Activated naive CD8-positive, alpha-beta T cell treated with anti-CD3 and anti-CD28 coated beads, Interleukin-2, amount 10 ng/mL, durations not matched to agents 7 days and 5 days (primary cell): ENCODE measurements at regions not wholly inside any gene's neighbourhood (a gene's known extent, or its start where the extent isn't known, plus 50 kb on each side); places are given as distances from the start of the nearest gene placed in this dataset.
"Not testable (repeated sequence)": the region's sequence is repeated elsewhere in the genome, so short reads cannot be mapped to it uniquely, and the experiment has no call there.

ENCODE experiments used
- ATAC-seq: fragments of 150-1000 bp; cut with Tn5 transposase; one replicate; pipeline ENCODE4 v1.10.0; 2021; ENCODE audit warnings: low read depth, moderate library complexity
- POLR2A ChIA-PET: fragments of 350-600 bp; sonication (Branson Sonifier 250); formaldehyde crosslinking; loops from one replicate; lab custom pipeline; 2021; ENCODE audit warnings: antibody characterized with exemption; lab: Charles Lee
- DNase-seq: peaks from one replicate; pipeline ENCODE4 v3.0.0; 2021
- H3K27ac Mint-ChIP-seq: one replicate; pipeline ENCODE4 v1.8.0; 2022; ENCODE audit warnings: mild to moderate bottlenecking, mixed read lengths
- H3K27me3 Mint-ChIP-seq: one replicate; pipeline ENCODE4 v1.8.0; 2022; ENCODE audit warnings: mild to moderate bottlenecking, moderate library complexity, mixed read lengths
- H3K36me3 Mint-ChIP-seq: one replicate; pipeline ENCODE4 v1.8.0; 2021; ENCODE audit warnings: mild to moderate bottlenecking, mixed read lengths
- H3K4me1 Mint-ChIP-seq: one replicate; pipeline ENCODE4 v1.8.0; 2021; ENCODE audit warnings: mixed read lengths
- H3K4me3 Mint-ChIP-seq: one replicate; pipeline ENCODE4 v1.8.0; 2022; ENCODE audit warnings: mild to moderate bottlenecking, moderate library complexity, mixed read lengths
- H3K9me3 Mint-ChIP-seq: one replicate; pipeline ENCODE4 v1.8.0; 2021; ENCODE audit warnings: mixed read lengths

DNA sequence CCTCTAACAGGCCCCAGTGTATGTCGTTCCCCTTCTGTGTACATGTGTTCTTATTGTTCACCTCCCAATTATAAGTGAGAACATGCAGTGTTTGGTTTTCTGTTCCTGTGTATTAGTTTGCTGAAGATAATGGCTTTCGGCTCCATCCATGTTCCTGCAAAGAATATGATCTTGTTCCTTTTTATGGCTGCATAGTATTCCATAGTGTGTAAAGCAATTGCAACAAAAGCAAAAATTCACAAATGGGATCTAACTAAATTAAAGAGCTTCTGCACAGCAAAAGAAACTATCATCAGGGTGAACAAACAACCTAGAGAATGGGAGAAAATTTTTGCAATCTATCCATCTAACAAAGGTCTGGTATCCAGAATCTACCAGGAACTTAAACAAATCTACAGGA lies 102.2 kb upstream of the ZNF92 start:
- H3K9me3 Mint-ChIP-seq, H3K4me3 Mint-ChIP-seq, POLR2A ChIA-PET, H3K27ac Mint-ChIP-seq, H3K36me3 Mint-ChIP-seq, DNase-seq, ATAC-seq, H3K4me1 Mint-ChIP-seq: not testable (repeated sequence)
- H3K27me3 Mint-ChIP-seq, result peaks cover 46% of the 10 kb centered on the region

- H3K9me3 Mint-ChIP-seq, result peaks cover 2% of the 10 kb centered on the region
- POLR2A ChIA-PET, result no interaction called here
- ATAC-seq (peak; percentile 78), DNase-seq (peak; percentile 38)
- peaks cover 8% of the 10 kb centered on the region for H3K4me1 Mint-ChIP-seq
- H3K36me3 Mint-ChIP-seq, result no peaks in the 10 kb centered on the region
- peaks cover 40% of the 10 kb centered on the region for H3K27me3 Mint-ChIP-seq
- H3K4me3 Mint-ChIP-seq, result peak overlapping the region; percentile 83
- H3K27ac Mint-ChIP-seq, result no peak overlapping the region
Measured at GRCh38 chr7:65269150-65269856, 104.4 kb upstream of the ZNF92 start.

- H3K9me3 Mint-ChIP-seq, result peaks cover 2% of the 10 kb centered on the region
- no peaks in the 10 kb centered on the region for H3K36me3 Mint-ChIP-seq
- DNase-seq, result no peak
- no peak for ATAC-seq
- H3K4me1 Mint-ChIP-seq, result peaks cover 8% of the 10 kb centered on the region
- POLR2A ChIA-PET, result no interaction called here
- no peak overlapping the region for H3K27ac Mint-ChIP-seq
- H3K27me3 Mint-ChIP-seq, result peaks cover 39% of the 10 kb centered on the region
- peak overlapping the region; percentile 83 for H3K4me3 Mint-ChIP-seq
Measured at GRCh38 chr7:65268782-65269149, 104.9 kb upstream of the ZNF92 start.

DNA sequence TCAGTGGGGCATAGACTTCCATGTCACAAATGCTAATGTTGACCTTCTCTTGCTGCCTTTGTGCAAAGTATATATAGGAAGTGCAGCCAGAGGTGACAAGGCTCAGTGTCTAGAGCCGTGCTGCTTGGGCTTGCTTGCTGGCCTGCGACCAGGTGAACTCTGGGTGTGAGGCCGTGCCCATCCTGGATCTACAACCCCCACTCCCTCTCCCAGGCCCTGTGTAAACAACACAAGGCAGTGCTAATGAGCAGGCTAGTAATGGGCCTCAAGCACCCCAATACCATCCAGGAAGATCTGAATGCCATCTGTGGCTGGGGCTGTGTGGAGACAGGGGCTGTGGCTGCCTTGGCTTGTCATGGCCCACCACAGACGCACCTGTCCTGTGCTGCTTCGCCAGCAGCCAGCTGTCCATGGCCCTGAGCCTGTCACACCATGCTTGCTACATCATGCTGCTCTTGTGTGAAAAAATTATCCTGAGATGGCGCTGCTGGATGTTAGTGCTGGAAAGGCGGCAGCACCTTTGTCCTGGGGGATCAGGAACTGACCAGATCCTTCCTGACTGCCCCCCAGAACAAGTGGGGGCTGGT lies 107.6 kb upstream of the ZNF92 start:
- Mint-ChIP-seq H3K4me1 (peaks cover 8% of the 10 kb centered on the region), H3K9me3 (no peaks in the 10 kb centered on the region), H3K27ac (no peak overlapping the region), H3K27me3 (peaks cover 27% of the 10 kb centered on the region), H3K4me3 (no peak overlapping the region), H3K36me3 (no peaks in the 10 kb centered on the region)
- POLR2A ChIA-PET, result no interaction called here
- DNase-seq, result no peak
- no peak for ATAC-seq

DNA sequence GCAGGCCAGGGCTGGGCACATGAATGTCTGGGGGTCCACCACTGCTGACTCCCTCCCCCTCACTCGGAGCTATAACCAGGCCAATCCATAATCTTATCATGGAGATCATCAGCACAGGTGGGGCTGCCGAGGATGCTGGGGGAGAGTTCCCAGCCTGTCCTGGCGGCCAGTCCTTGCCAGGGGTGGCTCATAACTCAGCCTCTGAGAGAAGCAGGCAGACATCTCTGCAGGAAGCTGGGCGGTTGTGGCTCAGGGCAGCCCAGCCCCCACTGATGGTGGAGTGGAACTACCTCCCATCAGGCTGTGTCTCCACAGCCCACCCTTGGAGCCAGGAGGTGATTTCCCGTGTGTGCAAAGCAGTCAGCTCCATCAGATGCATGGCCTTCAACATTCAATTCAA lies 109.4 kb upstream of the ZNF92 start:
- Mint-ChIP-seq H3K27ac (no peak overlapping the region), H3K36me3 (no peaks in the 10 kb centered on the region), H3K4me1 (peaks cover 3% of the 10 kb centered on the region), H3K9me3 (no peaks in the 10 kb centered on the region), H3K4me3 (no peak overlapping the region), H3K27me3 (peaks cover 12% of the 10 kb centered on the region)
- ATAC-seq (no peak), DNase-seq (no peak)
- POLR2A ChIA-PET, result no interaction called here

DNA sequence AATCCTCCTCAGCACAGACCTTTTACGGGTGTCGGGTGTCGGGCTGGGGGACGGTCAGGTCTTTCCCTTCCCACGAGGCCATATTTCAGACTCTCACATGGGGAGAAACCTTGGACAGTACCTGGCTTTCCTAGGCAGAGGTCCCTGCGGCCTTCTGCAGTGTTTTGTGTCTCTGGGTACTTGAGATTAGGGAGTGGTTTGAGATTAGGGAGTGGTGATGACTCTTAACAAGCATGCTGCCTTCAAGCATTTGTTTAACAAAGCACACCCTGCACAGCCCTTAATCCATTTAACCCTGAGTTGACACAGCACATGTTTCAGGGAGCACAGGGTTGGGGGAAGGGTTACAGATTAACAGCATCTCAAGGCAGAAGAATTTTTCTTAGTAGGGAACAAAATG lies 113.0 kb upstream of the ZNF92 start:
- not testable (repeated sequence) for H3K36me3 Mint-ChIP-seq, DNase-seq

DNA sequence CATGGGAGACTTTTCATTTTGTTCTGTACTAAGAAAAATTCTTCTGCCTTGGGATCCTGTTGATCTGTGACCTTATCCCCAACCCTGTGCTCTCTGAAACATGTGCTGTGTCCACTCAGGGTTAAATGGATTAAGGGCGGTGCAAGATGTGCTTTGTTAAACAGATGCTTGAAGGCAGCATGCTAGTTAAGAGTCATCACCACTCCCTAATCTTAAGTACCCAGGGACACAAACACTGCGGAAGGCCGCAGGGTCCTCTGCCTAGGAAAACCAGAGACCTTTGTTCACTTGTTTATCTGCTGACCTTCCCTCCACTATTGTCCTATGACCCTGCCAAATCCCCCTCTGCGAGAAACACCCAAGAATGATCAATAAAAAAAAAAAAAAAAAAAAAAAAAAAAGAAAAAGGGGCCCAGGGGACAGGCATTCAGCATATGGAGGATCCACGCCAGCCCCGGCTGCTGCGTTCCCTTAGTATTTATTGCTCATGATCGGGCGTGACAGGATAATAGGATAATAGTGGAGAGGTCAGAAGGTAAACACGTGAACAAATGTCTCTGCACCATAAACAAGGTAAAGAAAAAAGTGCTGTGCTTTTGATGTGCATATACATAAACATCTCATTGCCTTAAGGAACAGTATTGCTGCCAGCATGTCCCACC lies 113.7 kb upstream of the ZNF92 start:
- POLR2A ChIA-PET, H3K36me3 Mint-ChIP-seq, H3K27ac Mint-ChIP-seq, H3K27me3 Mint-ChIP-seq, H3K9me3 Mint-ChIP-seq, DNase-seq, H3K4me1 Mint-ChIP-seq, ATAC-seq, H3K4me3 Mint-ChIP-seq: not testable (repeated sequence)

More for the DNA sequence above, 113.0 kb upstream of the ZNF92 start:
- H3K4me3 Mint-ChIP-seq, H3K27me3 Mint-ChIP-seq, H3K4me1 Mint-ChIP-seq, H3K9me3 Mint-ChIP-seq, ATAC-seq, H3K27ac Mint-ChIP-seq, POLR2A ChIA-PET: not testable (repeated sequence)

GRCh38 chr7:65254061-65254460 lies 119.6 kb upstream of the ZNF92 start:
- no peak for DNase-seq
- Mint-ChIP-seq H3K4me3 (no peak overlapping the region), H3K9me3 (no peaks in the 10 kb centered on the region), H3K27ac (no peak overlapping the region), H3K27me3 (peaks cover 32% of the 10 kb centered on the region), H3K36me3 (no peaks in the 10 kb centered on the region), H3K4me1 (peaks cover 4% of the 10 kb centered on the region)
- POLR2A ChIA-PET, result no interaction called here
- ATAC-seq, result no peak

DNA sequence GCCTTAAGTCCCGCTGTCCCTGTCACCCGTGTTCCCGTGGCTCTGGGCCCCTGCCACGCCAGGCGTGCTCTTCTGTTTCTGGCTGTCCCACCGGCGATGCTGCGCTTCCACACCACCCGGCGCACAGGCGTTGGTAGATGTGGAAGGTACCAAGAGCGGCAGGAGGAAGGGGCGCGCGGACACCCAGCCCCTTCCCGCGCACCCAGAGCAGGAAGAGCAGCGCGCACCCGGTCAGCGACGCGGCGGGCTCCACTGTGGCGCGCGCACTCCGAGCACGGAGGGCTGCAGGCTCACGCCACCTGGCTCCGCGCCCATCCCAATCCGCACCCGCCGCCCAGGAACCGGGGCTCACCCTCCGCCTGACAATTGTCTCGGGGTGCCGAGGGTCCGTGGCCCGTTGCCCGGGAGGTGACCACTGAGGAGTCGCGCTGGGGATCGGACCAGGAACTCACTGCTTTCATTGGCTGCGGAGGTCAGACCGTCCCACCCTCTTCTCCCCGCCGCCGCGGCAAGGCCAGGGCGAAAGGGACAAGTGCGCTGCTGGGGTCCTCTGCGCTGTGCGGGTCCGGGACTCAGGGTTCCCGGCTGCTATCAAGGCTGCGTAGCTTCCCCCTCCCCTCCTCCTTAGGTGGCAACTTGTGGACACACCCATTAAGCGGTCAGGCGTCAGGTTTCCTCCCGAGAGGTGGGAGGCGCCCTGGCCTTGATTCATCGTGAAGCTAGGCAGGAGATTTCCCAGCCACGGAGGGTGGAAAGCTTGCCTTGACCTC lies 121.6 kb upstream of the ZNF92 start:
- H3K36me3 Mint-ChIP-seq, result no peaks in the 10 kb centered on the region
- peak; percentile 53 for DNase-seq
- ATAC-seq, result peak; percentile 76
- peak overlapping the region; percentile 34 for H3K27ac Mint-ChIP-seq
- H3K4me1 Mint-ChIP-seq, result peaks cover 4% of the 10 kb centered on the region
- H3K27me3 Mint-ChIP-seq, result peaks cover 34% of the 10 kb centered on the region
- peak overlapping the region; percentile 84 for H3K4me3 Mint-ChIP-seq
- no peaks in the 10 kb centered on the region for H3K9me3 Mint-ChIP-seq
- POLR2A ChIA-PET, result no interaction called here

DNA sequence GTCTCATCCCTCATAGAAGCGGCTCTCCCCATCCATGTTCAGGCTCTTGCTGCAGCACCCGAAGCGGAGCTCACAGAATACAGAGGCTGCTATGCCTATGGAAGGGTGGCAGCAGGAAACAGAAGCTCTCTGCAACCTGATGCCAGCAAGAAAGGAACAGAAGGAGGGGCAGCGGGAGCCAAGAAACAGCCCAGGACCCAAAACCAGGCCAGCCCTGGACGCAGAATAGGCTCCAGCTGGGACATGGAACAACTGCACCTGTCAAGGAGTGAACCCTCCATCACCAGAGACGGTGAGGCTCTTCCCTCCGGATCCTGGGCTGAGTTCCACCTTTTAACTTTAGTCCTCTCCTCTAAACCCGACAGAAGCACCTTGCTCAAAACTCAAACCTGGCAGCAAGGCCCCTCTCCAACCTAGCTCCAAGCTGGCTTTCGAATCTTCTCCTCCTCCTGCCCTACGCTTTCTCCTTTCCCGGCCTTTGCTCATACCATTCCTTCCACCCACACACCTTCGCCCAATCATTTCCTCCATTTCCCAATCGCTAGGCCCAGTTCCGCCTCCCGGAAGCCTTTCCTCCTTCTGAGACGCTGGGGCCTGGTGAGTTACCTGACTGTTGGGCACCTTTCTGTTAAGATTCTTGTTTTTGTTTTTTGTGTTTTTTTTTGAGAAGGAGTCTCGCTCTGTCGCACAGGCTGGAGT lies 122.8 kb upstream of the ZNF92 start:
- no peaks in the 10 kb centered on the region for H3K9me3 Mint-ChIP-seq
- H3K4me1 Mint-ChIP-seq, result peaks cover 4% of the 10 kb centered on the region
- H3K36me3 Mint-ChIP-seq, result no peaks in the 10 kb centered on the region
- no peak overlapping the region for H3K27ac Mint-ChIP-seq
- peak overlapping the region; percentile 42 for H3K4me3 Mint-ChIP-seq
- peaks cover 34% of the 10 kb centered on the region for H3K27me3 Mint-ChIP-seq
- DNase-seq (no peak), ATAC-seq (no peak)
- POLR2A ChIA-PET, result no interaction called here

DNA sequence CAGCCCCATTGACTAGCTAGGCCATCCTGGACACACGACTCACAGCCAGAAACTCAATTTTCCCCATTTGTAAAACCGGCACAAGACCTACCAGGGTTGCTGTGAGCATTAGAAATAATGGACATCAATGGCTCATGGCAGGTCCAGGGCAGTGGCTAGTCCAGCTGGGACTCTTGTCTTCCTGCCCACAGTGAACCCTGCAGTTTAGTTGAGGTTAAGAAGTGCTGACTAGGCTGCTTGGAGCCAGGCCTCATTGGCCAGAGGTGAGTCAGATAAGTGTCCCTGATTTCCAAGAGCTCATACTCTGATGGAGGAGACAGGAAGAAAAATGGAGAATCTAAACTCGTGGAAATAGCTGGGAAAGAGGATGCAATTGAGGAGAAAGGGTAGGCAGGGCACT lies 123.4 kb upstream of the ZNF92 start:
- Mint-ChIP-seq H3K27me3 (peaks cover 34% of the 10 kb centered on the region), H3K27ac (no peak overlapping the region), H3K4me1 (peaks cover 4% of the 10 kb centered on the region), H3K36me3 (no peaks in the 10 kb centered on the region), H3K9me3 (no peaks in the 10 kb centered on the region), H3K4me3 (peak overlapping the region; percentile 14)
- POLR2A ChIA-PET, result no interaction called here
- no peak for DNase-seq
- no peak for ATAC-seq

DNA sequence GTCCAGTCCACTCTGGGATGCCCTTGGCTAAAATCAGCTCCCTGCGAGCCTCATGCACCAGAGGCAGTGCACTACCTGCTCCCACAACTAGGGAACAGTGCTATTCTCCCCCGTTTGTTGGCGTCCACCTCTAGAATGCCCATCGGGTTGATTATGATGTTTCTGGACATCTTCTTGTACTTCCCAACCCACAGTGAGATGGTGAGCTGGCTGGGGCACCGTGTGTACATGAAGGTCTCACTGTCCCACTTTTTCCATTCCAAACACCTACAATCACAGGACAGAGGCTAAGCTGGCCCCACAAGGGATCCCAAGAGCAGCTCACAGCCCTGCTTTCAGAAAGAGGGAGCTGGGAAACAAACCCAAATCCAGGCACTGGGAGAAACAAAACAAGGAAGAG lies 126.2 kb upstream of the ZNF92 start:
- ATAC-seq (no peak), DNase-seq (no peak)
- Mint-ChIP-seq H3K9me3 (no peaks in the 10 kb centered on the region), H3K27me3 (peaks cover 25% of the 10 kb centered on the region), H3K36me3 (no peaks in the 10 kb centered on the region), H3K27ac (no peak overlapping the region), H3K4me3 (no peak overlapping the region), H3K4me1 (peaks cover 4% of the 10 kb centered on the region)
- POLR2A ChIA-PET, result no interaction called here

- no peak for DNase-seq
- H3K4me3 Mint-ChIP-seq, result peak overlapping the region; percentile 57
- no peak overlapping the region for H3K27ac Mint-ChIP-seq
- H3K9me3 Mint-ChIP-seq, result no peaks in the 10 kb centered on the region
- ATAC-seq, result peak; percentile 56
- peaks cover 28% of the 10 kb centered on the region for H3K27me3 Mint-ChIP-seq
- POLR2A ChIA-PET, result no interaction called here
- no peaks in the 10 kb centered on the region for H3K36me3 Mint-ChIP-seq
- peaks cover 1% of the 10 kb centered on the region for H3K4me1 Mint-ChIP-seq
Measured at GRCh38 chr7:65239707-65240352, 133.8 kb upstream of the ZNF92 start.
